Cerebellar nuclear complex (tissue), 1 donor: ENCODE measurements at regions not wholly inside any gene's neighbourhood (a gene's known extent, or its start where the extent isn't known, plus 50 kb on each side); places are given as distances from the start of the nearest gene placed in this dataset.

Experiments used
- DNase-seq, 2 experiments: peaks; one replicate each; lab custom pipeline; 2025; lab: John Stamatoyannopoulos, UW

DNA sequence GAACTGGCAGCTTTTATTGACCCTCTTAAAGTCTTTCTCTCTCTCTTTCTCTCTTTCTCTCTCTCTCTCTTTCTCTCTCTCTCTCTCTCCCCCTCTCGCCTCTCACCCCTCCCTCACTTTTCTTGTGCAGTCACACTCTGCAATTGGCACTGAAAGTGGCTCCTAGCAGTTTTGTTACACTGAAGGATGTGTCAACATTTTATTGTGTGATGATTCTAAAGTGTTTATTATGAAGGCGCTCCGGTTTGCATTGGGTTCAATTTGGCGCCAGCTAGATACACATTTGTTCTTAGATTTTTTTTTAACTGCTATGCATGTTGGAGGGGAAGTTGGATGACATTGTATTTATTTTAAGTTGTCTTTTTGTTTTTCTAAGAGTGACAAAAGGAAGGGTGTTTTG, 64.0 kb upstream of the CHRM3 start:
- DNase-seq = no peak

DNA sequence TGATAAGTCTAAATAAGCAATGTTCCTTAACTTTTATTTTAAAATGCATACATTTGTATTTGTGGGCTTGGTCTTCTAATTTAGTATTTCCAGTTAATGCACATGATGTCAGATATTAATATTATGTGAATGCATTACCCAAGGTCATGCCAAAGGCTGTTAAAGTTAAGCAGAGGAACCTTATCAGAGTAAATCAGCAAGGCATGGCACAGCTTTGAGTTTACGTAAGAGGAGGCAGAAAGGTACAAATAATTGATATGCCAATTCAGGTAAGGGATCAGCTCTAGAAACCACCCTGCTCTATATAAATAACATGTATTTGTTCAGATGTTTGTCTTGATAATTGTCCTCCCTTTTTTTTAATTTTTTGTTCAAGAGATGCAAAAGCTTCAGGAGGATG, 64.5 kb upstream of the CHRM3 start:
- DNase-seq = no peak

DNA sequence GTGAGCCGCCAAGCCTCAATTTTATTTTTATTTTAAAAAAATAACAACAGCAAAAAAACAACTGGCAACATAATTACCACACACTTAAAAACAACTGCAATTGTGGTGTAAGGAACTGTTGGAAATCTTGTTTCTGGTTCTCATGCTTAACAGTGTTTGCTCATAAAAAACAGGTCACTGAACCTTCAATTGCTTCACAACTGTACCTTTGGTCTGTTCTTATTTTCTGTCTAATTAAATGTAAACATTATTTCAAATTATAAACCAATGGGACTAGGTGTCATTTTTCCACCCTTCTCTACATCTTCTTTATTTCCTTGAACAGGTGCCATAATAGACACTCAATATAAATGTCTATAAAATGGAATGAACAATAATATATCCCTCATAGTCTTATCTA, 68.4 kb upstream of the CHRM3 start:
- no peak for DNase-seq

DNA sequence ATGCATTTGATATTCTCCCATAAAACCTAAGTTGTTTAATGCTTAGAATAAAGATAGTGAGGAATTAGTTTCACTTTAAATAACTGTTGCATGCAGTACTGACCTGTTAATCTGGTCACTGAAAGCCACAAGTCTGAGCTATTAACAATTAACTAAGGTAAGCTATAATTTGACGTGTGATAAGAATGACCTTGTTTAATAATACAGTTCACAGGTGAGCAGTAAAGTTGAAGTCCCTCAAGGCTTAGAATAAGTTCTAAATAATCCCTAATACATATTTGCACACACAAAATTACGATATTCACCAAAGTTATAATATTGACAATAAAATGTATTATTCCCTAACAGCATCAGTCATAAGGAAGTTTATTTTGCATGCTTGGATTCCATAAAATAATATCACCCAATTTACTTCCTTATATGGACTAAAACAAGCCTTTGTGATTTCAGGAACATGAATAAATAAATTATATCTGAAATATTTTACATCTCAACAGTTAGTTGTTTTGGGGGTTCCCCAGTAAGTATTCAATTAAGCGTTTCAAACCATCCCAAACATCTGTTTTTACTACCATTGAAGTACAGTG, 70.6 kb upstream of the CHRM3 start:
- no peak for DNase-seq

DNA sequence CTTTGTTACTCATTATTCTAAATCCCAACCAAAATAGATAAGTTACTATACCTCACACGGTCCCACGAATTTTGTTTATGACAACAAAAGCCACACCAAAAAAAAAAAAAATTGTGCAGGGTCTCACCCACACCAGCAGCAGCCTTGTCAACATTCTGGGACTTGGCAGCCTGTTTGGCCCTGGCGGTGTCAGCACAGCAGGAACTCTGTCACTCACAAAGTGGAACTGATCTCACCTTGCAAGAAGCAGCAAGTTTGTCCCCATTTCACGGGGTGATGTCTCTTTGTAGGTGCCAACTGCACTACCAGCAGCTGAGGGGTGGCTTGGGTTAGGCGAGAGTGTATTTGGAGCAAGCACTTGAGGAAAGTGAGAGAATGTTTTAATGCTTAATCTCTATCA, 75.0 kb upstream of the CHRM3 start:
- no peak for DNase-seq

DNA sequence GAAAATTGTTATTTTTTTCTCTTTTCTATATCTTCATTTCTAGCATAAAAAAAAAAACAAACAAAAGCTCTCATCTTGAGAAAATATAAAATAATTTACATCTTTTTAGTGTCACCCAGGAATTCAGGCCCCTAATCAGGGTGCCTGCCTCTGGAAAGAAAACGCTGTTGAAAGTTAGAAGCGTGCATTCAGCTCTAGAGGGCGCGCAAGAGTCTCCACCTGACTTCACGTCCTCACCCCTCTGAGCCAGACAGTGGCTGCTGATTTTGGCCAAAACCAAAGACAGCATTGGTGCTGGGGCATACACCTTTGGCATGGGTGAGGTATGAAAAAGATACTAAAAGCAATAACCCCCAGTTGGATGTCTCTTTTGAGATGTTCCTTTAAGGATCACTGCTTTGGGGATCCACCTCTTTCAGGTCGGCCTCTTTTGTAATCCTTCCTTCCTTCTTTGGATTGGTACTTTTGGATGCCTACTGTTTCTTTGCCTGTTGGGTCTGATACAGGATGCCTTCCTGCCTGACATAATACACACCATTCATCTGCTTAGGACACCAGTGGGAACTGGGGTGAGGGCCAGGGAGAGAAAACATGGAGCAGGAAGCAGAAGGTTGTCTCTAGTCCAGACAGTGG, 77.6 kb upstream of the CHRM3 start:
- DNase-seq = no peak

DNA sequence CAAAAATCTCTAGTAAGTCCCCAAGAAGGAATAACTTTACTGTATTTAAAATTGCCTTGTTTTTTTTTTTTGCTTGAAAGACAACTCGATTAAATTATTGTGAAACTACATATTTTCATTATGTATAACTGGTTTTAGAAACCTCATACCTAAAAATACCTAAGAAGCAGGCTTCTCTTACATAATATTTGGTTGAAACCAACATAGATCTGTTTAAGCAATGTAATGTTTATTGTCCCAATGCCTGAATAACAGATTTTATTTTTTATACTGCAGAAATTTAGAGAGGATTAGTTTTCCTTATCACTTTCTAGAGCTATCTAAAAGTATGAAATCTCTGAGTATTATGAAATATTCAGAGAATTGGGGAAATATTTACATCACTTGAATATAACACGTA, 78.5 kb upstream of the CHRM3 start:
- no peak for DNase-seq

DNA sequence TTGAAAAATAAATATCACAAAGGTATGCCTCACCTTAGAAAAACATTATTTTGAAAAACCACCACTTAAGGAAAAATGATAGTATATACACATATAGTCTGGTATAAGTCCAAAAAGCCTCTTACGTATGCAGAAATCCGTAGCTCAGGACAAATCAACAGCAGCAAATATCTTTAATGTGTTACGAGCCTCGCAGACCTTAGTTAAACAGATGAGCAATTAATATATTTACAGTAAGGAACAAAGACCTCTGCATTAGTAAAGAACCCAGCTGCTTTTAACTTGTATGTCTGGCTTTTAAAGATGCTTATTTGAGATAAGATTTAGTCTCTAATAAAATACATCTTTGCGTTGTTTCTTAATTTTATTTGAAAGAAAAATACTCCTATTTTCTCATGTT, 79.9 kb upstream of the CHRM3 start:
- DNase-seq = no peak

DNA sequence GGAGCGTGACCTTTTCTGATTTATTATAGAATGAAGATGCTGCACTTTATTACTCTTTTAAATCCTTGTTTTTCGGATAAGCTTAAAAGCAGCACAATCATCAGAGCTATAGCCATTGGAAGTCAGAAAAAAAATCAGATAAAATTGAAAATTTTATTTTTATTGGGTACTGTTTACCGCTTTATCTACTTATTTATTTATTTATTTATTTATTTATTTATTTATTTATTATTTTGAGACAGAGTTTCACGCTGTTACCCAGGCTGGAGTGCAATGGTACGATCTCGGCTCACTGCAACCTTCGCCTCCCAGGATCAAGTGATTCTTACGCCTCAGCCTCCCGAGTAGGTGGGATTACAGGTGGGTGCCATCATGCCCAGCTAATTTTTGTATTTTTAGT, 83.1 kb upstream of the CHRM3 start:
- DNase-seq = no peak

DNA sequence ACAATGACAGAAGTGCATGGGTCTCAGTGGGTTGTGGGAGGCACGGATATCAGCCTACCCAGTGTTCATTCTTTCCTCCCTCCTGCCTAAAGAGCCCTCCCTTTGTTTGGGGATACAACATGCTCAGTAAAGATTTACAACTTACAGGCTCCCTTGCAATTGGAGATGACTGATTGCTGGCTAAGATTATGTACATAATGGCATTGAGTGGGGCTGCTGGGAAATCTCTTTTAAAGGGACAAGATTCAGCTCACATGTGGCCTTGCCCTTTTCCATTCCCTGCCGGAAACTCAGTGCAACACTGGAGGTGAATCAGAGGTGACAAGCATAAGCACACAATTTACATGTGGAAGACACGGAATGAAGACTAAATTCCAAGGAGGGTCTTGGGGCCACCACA, 83.7 kb upstream of the CHRM3 start:
- no peak for DNase-seq

DNA sequence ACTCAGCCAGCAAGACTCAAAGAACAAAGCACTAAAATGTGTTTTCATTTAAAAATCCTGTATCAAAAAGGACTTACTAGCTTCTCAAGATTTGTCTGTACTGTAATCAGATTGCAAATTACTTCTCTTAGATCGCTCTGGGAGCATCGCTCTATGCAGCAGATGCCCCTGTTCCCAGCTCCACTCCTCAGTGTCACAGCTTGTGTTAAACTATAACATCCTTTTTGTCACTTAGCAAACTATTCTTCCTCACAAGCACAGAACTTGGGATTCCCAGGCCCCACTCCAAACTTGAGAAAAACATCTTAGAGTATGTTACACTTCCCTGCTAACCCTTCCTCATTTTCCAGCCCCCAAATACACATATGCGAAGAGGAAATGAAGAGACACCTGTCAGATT, 85.1 kb upstream of the CHRM3 start:
- no peak for DNase-seq

DNA sequence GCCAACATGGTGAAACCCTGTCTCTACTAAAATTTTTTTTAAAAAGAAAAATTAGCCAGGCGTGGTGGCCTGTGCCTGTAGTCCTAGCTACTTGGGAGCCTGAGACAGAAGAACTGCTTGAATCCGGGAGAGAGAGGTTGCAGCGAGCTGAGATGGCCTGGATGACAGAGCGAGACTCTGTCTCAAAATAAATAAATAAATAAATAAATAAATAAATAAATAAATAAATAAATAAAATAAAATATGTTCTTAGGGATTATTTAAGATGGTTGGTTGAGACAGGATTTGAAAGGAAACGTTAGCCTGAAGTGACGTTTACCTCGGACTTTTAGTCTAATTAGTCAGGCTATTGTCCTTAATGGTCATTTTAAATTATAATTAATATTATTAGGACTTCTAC, 88.5 kb upstream of the CHRM3 start:
- no peak for DNase-seq

DNA sequence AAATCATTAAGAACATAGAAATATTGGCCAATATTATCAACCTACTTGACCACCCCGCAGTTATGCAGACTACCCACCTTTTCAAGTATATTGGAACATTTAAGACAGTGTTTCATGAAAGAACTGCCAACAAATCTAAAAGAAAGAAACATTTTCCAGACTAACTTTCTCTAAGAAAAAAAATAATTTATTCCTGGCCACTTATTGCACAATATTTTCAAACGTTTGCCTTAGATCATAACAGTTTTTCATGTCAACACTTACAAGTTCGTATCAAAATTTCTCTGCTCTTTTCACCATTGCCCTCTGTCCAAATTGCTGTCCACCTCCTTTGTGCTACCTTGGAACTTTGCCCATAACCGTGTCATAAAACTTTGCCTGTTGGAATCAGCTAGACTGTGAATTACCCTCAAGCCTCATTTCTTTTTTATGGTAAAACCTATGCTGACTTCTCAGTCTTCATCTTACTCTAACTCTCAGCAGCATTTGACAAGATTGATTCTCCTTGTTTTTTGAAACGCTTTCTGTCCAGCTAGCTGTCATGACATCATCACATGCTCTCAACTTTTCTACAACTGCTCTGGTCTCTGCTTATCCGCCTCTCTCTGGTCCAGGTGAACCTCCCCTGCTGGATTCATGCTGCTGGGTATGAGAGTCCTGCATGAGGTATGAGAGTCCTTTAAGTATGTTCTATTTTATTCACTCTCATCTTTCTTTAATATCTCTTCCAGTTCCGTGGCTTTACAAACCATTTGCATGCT, 92.8 kb upstream of the CHRM3 start:
- DNase-seq = no peak

DNA sequence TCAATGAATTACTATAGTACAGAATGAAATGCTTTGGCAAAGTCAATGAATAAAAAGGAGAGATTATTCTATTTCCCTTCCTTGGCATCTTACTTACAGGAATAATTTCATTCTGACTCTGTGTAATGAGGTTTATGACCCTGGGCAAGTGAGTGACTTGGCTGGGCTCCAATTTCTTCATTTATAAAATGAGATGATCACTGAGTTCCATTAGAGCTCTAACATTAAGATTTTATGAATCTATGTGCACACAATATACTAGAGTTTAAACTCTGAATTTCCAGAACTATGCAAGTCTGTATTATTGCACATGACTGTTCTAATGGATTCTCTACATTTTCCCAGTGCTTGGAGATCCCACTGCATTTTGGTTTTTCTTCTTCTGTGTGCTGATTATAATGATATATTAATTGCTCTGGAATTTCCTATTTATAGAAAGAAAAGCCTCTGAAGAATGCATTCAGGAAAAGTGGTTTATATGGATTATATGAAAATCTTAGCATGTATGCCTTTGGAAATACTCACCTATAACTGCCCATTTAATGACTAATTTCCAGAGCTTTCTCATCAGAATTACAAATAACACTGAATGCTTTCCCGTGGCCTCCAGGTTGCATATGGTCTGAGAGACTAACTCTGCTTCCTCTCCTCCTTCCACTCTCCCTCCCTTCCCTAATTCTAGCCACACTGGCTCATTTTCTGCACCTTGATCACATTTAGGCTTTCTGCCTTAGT, 97.4 kb upstream of the CHRM3 start:
- no peak for DNase-seq

DNA sequence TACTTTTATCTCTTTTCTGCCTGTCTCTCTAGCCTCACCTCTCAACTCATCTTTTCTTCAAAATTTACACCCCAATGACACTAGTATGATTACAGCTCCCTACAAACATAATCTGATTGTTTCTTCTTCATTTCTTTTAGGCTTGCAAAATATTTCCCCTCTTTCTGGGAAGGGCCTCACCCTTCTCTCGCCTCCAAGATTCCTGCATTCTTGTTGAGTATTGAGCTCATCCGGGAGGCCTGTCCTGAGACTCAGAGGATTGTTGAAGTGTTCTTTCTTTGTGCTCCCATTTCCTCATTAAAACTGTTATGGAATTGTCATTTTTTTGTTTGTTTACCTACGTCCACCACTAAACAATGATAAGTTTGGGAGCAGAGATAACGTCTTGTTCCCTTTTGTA, 99.1 kb upstream of the CHRM3 start:
- DNase-seq = no peak

DNA sequence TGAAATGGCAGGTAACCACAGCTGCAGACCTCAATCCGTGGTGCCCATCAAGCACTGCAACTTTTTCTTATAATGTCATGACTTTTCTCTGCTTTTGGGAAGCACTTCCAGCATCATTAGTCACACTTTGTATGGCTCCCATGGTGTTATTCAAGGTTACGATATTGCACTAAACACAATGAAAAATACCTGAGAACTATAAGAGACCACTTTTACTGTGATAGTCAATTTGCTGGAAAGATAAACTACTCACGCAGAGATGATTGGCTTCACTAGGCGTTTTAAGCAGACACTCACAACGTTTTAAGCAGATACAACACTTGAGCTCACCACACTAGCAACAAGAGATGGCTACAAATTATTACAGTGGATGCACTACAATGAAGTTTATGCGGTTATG, 103.2 kb upstream of the CHRM3 start:
- DNase-seq = no peak

DNA sequence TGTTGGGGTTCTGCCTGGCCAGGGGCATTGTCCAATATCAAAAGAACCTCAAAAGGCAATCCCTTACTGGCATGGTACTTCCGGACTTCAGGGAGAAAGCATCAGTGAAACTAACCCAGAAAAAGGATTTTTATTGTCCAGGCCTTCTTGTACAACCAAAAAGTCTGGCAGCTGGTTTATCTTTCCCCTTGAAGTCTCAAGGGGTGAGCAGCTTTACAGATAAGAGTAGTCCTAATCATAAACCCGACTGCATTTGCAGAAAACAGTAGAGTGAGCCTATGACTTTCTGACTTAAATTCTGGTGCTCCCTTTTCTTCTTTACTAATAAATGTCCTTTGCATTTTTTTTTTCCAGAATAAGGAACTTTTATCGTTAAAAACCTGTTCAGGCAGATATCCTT, 104.0 kb upstream of the CHRM3 start:
- no peak for DNase-seq

DNA sequence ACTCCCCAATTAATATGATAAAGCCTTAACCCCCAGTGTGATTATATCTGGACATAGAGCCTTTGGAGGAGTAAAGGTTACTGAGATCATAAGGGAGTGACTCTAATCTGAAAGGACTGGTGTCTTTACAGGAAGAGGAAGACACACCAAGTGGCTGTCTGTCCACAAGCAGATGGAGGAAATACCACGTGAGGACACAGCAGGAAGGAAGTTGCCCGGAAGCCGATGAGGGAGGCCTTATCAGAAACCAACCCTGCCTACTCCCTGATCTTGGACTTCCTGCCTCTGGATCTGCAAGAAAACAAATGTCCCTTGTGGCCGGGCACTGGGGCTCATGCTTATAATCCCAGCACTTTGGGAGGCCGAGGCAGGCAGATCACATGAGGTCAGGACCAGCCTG, 110.3 kb upstream of the CHRM3 start:
- no peak for DNase-seq

DNA sequence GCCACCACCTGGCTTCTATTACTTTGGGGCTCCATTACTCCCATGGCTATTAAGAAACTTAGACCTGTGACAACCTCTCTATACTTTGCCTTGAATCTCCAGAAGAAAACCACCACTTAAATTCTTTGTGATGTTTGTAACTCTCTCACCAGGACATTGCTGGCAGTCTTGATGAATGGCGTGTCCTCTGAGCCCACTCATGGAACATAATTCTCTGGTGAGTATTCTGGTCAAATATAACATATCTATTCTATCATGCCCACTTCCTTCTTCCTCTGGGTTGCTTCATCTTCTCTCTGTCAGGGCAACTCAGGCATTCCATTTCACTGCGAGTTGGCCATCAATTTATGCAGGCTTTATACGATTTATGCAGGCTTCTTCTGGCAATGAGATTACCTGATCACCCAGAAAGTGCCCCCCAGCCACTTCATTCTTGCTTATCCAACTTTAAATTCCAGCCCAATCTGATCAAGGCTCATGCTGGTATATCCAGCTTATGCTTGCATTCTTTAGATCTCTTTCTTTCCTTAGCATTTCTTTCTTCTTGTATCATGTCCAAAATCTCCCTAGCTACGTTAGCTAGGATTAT, 112.0 kb upstream of the CHRM3 start:
- no peak for DNase-seq

DNA sequence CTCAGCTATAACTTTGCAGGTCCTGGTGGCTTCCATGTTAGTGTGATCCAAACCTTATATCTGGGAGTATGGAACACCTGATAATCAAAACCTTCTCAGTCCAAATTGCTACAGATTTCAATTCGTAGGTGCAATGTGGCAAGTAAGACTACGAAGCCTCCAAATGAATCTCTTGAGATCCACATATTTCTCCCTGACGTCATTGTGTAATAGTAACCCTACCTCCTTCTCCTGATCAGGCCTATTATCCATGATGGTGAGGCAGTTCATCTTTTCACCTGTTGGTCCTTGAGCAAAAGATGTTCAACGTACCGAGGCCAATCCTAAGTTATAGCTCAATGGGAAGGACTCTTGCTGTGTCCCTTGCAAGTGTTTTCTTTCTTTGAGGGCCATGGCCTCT, 115.9 kb upstream of the CHRM3 start:
- DNase-seq = no peak

DNA sequence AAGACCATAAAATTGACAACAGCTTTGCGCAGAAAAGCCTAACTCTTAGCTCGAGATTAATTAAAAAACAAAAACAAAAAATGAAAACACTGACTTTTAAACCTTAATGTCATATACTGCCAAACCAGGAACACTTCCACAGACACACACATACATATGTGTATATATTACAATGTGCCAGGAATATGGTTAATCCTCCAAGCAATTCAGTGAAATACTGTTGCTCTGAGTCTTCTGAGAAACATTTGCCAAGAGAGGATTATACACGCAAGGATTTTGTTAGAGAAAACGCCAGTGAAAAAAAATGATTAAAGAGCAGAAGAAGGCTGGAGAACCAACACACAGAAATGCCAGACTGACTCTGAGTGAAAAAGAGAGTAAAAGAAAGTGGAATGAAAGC, 116.7 kb upstream of the CHRM3 start:
- no peak for DNase-seq

DNA sequence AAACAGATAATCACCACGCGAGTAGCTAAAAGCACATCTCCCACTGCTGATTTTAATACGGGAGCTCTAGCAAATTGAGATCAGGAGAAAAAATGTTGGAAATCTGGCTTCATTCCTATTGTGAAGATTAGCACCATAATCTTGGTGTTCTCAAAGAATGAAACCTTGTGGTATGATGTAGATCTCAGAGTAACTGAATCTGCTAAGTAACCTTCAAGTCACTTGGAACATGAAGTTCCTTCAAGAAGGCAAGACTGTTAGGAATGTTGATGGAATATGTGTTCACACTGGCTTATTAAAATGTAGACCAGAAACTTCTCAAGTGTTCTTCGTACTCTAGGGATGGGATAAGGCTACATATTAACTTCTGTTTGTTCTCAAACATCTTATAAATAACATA, 117.4 kb upstream of the CHRM3 start:
- DNase-seq = no peak

DNA sequence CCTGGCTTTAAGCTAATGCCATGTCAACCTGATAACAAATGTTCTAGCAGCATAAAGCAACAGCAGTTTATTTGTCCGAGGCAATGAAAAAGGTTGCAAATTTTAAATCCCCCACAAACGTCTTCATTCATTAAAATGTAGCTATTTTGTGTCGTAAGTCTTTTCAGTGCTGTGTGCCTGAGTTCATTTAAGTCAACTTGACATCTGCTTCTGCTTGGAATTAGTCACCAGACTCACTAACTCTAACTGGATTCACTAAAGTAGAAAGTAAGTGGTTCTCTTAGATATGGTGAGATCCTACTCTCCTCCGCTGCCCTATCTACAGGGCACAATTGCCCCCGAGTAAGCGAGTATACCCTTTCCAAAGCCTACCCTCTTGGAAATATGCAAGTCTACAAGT, 118.4 kb upstream of the CHRM3 start:
- DNase-seq = no peak
